ENCODE measurements at regions not wholly inside any gene's neighbourhood (a gene's known extent, or its start where the extent isn't known, plus 50 kb on each side); places are given as distances from the start of the nearest gene placed in this dataset.

DNA sequence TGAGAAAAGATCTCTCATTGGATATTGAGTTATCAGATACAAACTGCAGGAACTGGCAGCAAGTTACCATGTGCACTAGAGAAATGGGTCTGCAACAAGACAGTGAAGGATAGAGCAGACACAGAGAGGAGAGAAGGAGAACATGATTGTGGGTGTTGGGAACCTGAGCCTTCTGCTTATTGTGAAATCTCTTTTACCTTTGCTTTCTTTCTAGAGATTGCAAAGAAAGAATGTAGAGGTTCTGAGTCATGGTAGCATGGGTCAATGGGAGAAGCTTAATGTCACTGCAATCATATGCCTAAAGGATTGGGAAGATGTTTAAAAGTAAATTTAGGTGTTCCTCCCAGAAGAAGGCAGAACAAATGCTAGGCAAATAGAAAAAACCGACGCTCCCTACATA, 821.4 kb downstream of the CCSER2 start:
- Histone ChIP-seq H3K4me1 (no peaks in the 10 kb centered on the region), H3K27me3 (ENCODE audit: low read depth) (peaks cover 10% of the 10 kb centered on the region), H3K4me3 (no peak overlapping the region), H3K36me3 (no peaks in the 10 kb centered on the region), H3K27ac (replicated peaks) (no peak overlapping the region), H3K9me3 (replicated peaks) (no peaks in the 10 kb centered on the region)
- DNase-seq, result no peak
- intact Hi-C loops (cut with micrococcal nuclease), result no loop called here
- TF ChIP-seq, protein P1, sequence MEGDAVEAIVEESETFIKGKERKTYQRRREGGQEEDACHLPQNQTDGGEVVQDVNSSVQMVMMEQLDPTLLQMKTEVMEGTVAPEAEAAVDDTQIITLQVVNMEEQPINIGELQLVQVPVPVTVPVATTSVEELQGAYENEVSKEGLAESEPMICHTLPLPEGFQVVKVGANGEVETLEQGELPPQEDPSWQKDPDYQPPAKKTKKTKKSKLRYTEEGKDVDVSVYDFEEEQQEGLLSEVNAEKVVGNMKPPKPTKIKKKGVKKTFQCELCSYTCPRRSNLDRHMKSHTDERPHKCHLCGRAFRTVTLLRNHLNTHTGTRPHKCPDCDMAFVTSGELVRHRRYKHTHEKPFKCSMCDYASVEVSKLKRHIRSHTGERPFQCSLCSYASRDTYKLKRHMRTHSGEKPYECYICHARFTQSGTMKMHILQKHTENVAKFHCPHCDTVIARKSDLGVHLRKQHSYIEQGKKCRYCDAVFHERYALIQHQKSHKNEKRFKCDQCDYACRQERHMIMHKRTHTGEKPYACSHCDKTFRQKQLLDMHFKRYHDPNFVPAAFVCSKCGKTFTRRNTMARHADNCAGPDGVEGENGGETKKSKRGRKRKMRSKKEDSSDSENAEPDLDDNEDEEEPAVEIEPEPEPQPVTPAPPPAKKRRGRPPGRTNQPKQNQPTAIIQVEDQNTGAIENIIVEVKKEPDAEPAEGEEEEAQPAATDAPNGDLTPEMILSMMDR (IDR thresholded peaks at IDR 0.05; ENCODE audit: borderline replicate concordance), result no peak

DNA sequence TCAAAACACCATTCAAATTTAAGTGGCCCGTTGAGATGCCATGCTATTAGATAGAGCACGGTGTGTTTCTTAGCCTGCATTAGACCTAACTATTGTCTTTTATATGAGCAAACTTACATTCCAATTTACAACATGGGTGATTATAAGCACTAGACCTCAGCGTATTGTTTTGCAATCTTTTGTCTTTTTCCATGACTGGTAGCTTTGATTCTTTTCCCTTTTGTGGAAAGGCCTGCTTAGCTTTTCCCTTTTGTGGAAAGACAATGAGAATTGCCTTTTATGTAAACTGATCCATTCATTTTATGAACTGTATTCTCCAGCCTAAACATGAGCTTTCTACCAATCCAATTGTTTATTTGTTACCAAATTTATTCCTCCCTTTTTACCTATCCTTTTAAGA, 823.1 kb downstream of the CCSER2 start:
- TF ChIP-seq, protein P1 (IDR thresholded peaks at IDR 0.05; ENCODE audit: borderline replicate concordance), result no peak

DNA sequence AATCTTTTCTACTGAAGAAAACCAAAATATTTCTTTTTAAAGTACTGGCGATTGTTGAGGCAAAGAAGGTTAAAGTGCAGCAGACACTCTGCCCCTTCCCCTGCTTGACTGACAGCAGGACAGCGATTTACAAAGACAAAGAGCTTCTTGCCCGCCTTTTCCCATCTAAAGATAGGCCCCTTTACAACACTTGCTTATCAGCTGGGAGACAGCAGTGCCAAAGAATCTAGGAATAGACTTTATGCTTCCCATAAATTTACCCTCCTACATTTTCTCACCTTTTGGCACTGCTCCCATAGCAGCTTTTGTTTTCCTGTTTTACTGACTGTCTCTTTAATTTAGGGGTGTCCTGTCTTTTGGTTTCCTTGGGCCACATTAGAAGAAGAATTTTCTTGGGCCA, 824.1 kb downstream of the CCSER2 start:
- Histone ChIP-seq H3K9me3 (replicated peaks) (no peaks in the 10 kb centered on the region), H3K4me3 (no peak overlapping the region), H3K4me1 (no peaks in the 10 kb centered on the region), H3K36me3 (no peaks in the 10 kb centered on the region), H3K27ac (replicated peaks) (no peak overlapping the region), H3K27me3 (ENCODE audit: low read depth) (peaks cover 10% of the 10 kb centered on the region)
- TF ChIP-seq, protein P1 (IDR thresholded peaks at IDR 0.05; ENCODE audit: borderline replicate concordance), result no peak
- intact Hi-C loops (cut with micrococcal nuclease), result no loop called here
- DNase-seq, result no peak

More for the DNA sequence above, 823.1 kb downstream of the CCSER2 start:
- peaks cover 10% of the 10 kb centered on the region for H3K27me3 ChIP-seq (ENCODE audit: low read depth)
- H3K4me3 ChIP-seq, result no peak overlapping the region
- no peaks in the 10 kb centered on the region for H3K36me3 ChIP-seq
- H3K4me1 ChIP-seq, result no peaks in the 10 kb centered on the region
- H3K9me3 ChIP-seq (replicated peaks), result no peaks in the 10 kb centered on the region
- H3K27ac ChIP-seq (replicated peaks), result no peak overlapping the region
- intact Hi-C loops (cut with micrococcal nuclease), result no loop called here
- DNase-seq, result no peak

DNA sequence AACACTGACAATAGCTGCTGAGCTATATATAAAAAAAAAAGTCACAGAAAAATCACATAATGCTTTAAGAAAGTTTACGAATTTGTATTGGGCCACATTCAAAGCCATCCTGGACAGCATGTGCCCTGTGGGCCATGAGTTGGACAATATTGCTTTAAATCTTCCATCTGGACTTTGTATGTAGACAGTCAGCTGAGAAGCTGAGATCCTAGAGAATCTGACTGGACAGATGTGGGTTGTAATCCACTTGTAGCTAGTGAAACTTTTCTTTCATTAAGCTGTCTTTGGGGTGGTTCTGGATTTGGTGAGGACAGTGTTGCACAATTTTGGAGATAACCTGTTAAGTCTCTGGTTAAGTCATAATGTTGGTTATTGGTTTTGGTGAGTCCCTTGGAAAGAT, 824.5 kb downstream of the CCSER2 start:
- Histone ChIP-seq H3K9me3 (replicated peaks) (no peaks in the 10 kb centered on the region), H3K36me3 (no peaks in the 10 kb centered on the region), H3K4me1 (no peaks in the 10 kb centered on the region), H3K4me3 (no peak overlapping the region), H3K27me3 (ENCODE audit: low read depth) (peaks cover 10% of the 10 kb centered on the region), H3K27ac (replicated peaks) (no peak overlapping the region)
- TF ChIP-seq, protein P1 (IDR thresholded peaks at IDR 0.05; ENCODE audit: borderline replicate concordance), result no peak
- DNase-seq, result no peak
- intact Hi-C loops (cut with micrococcal nuclease), result no loop called here

DNA sequence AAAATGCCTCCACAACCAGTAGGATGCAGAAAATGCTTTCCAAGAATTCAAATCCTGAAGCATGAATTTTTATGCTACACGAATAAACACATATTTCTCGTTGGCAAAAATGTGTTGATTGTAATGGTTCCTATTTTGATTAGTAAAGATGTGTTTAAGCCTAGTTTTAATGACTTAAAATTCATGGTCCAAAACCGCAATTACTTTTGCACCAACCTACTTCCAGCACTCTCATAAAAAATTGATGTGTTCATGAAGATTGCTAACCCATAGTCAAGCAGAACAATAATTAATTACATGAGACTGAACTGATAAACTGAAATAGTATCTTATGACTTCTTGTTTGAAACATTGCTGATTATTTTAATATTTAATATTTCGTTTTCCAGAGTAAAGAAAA, 828.8 kb downstream of the CCSER2 start:
- TF ChIP-seq, protein P1 (IDR thresholded peaks at IDR 0.05; ENCODE audit: borderline replicate concordance), result no peak
- Histone ChIP-seq H3K4me3 (no peak overlapping the region), H3K9me3 (replicated peaks) (no peaks in the 10 kb centered on the region), H3K4me1 (no peaks in the 10 kb centered on the region), H3K27ac (replicated peaks) (no peak overlapping the region), H3K36me3 (no peaks in the 10 kb centered on the region), H3K27me3 (ENCODE audit: low read depth) (peaks cover 4% of the 10 kb centered on the region)
- intact Hi-C loops (cut with micrococcal nuclease), result no loop called here
- no peak for DNase-seq

DNA sequence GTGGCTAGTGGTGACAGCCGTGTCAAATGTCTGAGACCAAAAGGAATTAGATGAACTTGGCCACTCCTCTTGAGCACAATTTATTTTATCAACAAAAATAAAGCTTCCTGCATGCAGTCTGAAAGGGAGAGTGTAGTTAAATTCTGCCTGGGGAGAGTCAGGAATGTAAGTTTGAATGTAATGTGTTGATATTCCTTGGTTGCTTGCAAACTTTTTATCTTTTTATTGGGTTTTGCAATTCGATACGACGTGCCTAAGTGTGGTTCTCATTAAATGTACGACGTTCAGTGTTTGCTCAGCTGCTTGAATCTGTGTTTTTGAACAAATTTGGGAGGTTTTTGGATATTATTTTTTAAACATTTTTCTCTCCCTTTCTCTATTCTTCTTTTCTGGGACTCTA, 839.9 kb downstream of the CCSER2 start:
- no peaks in the 10 kb centered on the region for H3K9me3 ChIP-seq (replicated peaks)
- no peaks in the 10 kb centered on the region for H3K4me1 ChIP-seq
- H3K27ac ChIP-seq (replicated peaks), result no peak overlapping the region
- peaks cover 3% of the 10 kb centered on the region for H3K27me3 ChIP-seq (ENCODE audit: low read depth)
- H3K4me3 ChIP-seq, result no peak overlapping the region
- TF ChIP-seq, protein P1 (IDR thresholded peaks at IDR 0.05; ENCODE audit: borderline replicate concordance), result no peak
- no peaks in the 10 kb centered on the region for H3K36me3 ChIP-seq
- DNase-seq, result no peak
- intact Hi-C loops (cut with micrococcal nuclease), result no loop called here

All from left ventricle myocardium inferior (tissue), 1 donor.